Esophagus muscularis mucosa (tissue), 4 donors: ENCODE measurements at regions not wholly inside any gene's neighbourhood (a gene's known extent, or its start where the extent isn't known, plus 50 kb on each side); places are given as distances from the start of the nearest gene placed in this dataset.

Source experiments
- EP300 ChIP-seq: sonication (generic); formaldehyde crosslinking; IDR thresholded peaks from one replicate; pipeline ENCODE4 v1.6.1; 2017; ENCODE audit warnings: antibody characterized with exemption
- POLR2A ChIP-seq: fragments of 450-650 bp; IDR thresholded peaks from one replicate; pipeline ENCODE4 v1.6.1; 2017; ENCODE audit warnings: antibody characterized with exemption, moderate library complexity, mild to moderate bottlenecking, low read depth
- POLR2AphosphoS5 ChIP-seq, 2 donors: sonication (generic); formaldehyde crosslinking; IDR thresholded peaks; one replicate each; pipeline ENCODE4 v1.6.1; 2017; ENCODE audit warnings: antibody characterized with exemption in 2 of 2
- TF ChIP-seq, protein P1 (sequence below), 3 experiments: fragments of 200-600 bp in 2 of 3; fragments of 450-650 bp in 1 of 3; sonication (generic) in 2 of 3; IDR thresholded peaks; one replicate each; pipeline ENCODE4 v1.5.1; 2017 to 2019; ENCODE audit warnings: antibody characterized with exemption in 3 of 3, mild to moderate bottlenecking in 2 of 3, moderate library complexity in 1 of 3

- TF ChIP-seq, protein P1, sequence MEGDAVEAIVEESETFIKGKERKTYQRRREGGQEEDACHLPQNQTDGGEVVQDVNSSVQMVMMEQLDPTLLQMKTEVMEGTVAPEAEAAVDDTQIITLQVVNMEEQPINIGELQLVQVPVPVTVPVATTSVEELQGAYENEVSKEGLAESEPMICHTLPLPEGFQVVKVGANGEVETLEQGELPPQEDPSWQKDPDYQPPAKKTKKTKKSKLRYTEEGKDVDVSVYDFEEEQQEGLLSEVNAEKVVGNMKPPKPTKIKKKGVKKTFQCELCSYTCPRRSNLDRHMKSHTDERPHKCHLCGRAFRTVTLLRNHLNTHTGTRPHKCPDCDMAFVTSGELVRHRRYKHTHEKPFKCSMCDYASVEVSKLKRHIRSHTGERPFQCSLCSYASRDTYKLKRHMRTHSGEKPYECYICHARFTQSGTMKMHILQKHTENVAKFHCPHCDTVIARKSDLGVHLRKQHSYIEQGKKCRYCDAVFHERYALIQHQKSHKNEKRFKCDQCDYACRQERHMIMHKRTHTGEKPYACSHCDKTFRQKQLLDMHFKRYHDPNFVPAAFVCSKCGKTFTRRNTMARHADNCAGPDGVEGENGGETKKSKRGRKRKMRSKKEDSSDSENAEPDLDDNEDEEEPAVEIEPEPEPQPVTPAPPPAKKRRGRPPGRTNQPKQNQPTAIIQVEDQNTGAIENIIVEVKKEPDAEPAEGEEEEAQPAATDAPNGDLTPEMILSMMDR (IDR thresholded peaks at IDR 0.05) = no peak
- TF ChIP-seq EP300 (no peak), POLR2A (no peak), POLR2AphosphoS5 (IDR thresholded peaks at IDR 0.05) (no peak)
Observed at GRCh38 chr13:22405891-22406290, 735.0 kb downstream of the FGF9 start.
